ENCODE measurements at regions not wholly inside any gene's neighbourhood (a gene's known extent, or its start where the extent isn't known, plus 50 kb on each side); places are given as distances from the start of the nearest gene placed in this dataset.
"Not testable (repeated sequence)": the region's sequence is repeated elsewhere in the genome, so short reads cannot be mapped to it uniquely, and the experiment has no call there.

GRCh38 chr14:22282949-22283348 is 306.1 kb downstream of the DAD1 start:
- intact Hi-C loops (cut with micrococcal nuclease; ENCODE audit: unreplicated experiment) = no loop called here
- POLR2A ChIA-PET (ENCODE audit: unreplicated experiment) = no interaction called here

GRCh38 chr14:22282417-22282816 is 306.6 kb downstream of the DAD1 start:
- no peaks in the 10 kb centered on the region for H4K20me1 ChIP-seq (ENCODE audit: insufficient read depth)
- no peaks in the 10 kb centered on the region for H3K9me2 ChIP-seq (ENCODE audit: insufficient read depth)
- no TSS peak for BruUV-seq (replicated peaks)
- POLR2A ChIA-PET (ENCODE audit: unreplicated experiment) = no interaction called here
- H3K79me2 ChIP-seq (ENCODE audit: low read depth) = no peaks in the 10 kb centered on the region
- H3K9me3 ChIP-seq (ENCODE audit: insufficient read depth, low read depth) = no peaks in the 10 kb centered on the region
- H3K4me3 ChIP-seq = no peak overlapping the region
- H3K27ac ChIP-seq = peak overlapping the region; percentile 41; the same call in 1 of the 2 replicates
- TF ChIP-seq, protein P1, sequence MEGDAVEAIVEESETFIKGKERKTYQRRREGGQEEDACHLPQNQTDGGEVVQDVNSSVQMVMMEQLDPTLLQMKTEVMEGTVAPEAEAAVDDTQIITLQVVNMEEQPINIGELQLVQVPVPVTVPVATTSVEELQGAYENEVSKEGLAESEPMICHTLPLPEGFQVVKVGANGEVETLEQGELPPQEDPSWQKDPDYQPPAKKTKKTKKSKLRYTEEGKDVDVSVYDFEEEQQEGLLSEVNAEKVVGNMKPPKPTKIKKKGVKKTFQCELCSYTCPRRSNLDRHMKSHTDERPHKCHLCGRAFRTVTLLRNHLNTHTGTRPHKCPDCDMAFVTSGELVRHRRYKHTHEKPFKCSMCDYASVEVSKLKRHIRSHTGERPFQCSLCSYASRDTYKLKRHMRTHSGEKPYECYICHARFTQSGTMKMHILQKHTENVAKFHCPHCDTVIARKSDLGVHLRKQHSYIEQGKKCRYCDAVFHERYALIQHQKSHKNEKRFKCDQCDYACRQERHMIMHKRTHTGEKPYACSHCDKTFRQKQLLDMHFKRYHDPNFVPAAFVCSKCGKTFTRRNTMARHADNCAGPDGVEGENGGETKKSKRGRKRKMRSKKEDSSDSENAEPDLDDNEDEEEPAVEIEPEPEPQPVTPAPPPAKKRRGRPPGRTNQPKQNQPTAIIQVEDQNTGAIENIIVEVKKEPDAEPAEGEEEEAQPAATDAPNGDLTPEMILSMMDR (conservative IDR thresholded peaks at IDR 0.05) = no peak
- TF ChIP-seq EZH2 (IDR thresholded peaks at IDR 0.05; ENCODE audit: low read depth) = no peak
- H2AFZ ChIP-seq = no peak overlapping the region
- CTCF ChIA-PET = no interaction called here
- H3K27me3 ChIP-seq (ENCODE audit: insufficient read depth, low read depth) = no peaks in the 10 kb centered on the region
- no peak overlapping the region for H3K4me2 ChIP-seq
- H3K36me3 ChIP-seq (ENCODE audit: low read depth) = no peaks in the 10 kb centered on the region
- H3F3A ChIP-seq (ENCODE audit: insufficient read depth, low read depth) = no peaks in the 10 kb centered on the region
- DNase-seq = no peak
- H3K4me1 ChIP-seq (replicated peaks; ENCODE audit: insufficient read depth) = peaks cover 8% of the 10 kb centered on the region; the same call in 1 of the 2 replicates
- intact Hi-C loops (cut with micrococcal nuclease; ENCODE audit: unreplicated experiment) = no loop called here

More at GRCh38 chr14:22282949-22283348, 306.1 kb downstream of the DAD1 start:
- TF ChIP-seq EZH2 (IDR thresholded peaks at IDR 0.05; ENCODE audit: low read depth) = no peak
- TF ChIP-seq, protein P1 (conservative IDR thresholded peaks at IDR 0.05) = no peak
- H3F3A ChIP-seq (ENCODE audit: insufficient read depth, low read depth) = no peaks in the 10 kb centered on the region
- H3K4me3 ChIP-seq = no peak overlapping the region
- no TSS peak for BruUV-seq (replicated peaks)
- H3K27me3 ChIP-seq (ENCODE audit: insufficient read depth, low read depth) = no peaks in the 10 kb centered on the region
- no peaks in the 10 kb centered on the region for H3K9me3 ChIP-seq (ENCODE audit: insufficient read depth, low read depth)
- H2AFZ ChIP-seq = no peak overlapping the region
- peaks cover 13% of the 10 kb centered on the region for H3K4me1 ChIP-seq (replicated peaks; ENCODE audit: insufficient read depth)
- H3K27ac ChIP-seq = peak overlapping the region; percentile 41; the same call in 1 of the 2 replicates
- no peaks in the 10 kb centered on the region for H3K79me2 ChIP-seq (ENCODE audit: low read depth)
- H3K9me2 ChIP-seq (ENCODE audit: insufficient read depth) = no peaks in the 10 kb centered on the region
- no peaks in the 10 kb centered on the region for H3K36me3 ChIP-seq (ENCODE audit: low read depth)
- no peak overlapping the region for H3K4me2 ChIP-seq
- DNase-seq = no peak
- H4K20me1 ChIP-seq (ENCODE audit: insufficient read depth) = no peaks in the 10 kb centered on the region
- CTCF ChIA-PET = no interaction called here

DNA sequence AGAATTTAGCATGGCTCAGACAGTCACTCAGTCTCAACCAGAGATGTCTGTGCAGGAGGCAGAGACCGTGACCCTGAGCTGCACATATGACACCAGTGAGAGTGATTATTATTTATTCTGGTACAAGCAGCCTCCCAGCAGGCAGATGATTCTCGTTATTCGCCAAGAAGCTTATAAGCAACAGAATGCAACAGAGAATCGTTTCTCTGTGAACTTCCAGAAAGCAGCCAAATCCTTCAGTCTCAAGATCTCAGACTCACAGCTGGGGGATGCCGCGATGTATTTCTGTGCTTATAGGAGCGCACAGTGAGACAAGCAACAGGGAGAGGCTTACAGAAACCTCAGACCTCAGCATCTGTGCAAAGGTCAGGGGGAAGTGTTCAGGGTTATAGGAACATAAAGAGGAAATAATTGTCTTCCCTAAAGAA is 307.6 kb downstream of the DAD1 start:
- CTCF ChIA-PET = interaction anchor here (0.6 kb wide), 1 partner anchor 193 kb away, joined by 3 read pairs; no protein-coding TSS in a partner anchor
- POLR2A ChIA-PET (ENCODE audit: unreplicated experiment); intact Hi-C loops (cut with micrococcal nuclease; ENCODE audit: unreplicated experiment): not testable (repeated sequence)

More for the DNA sequence above, 307.6 kb downstream of the DAD1 start:
- not testable (repeated sequence) for DNase-seq; H3K9me2 ChIP-seq (ENCODE audit: insufficient read depth); H4K20me1 ChIP-seq (ENCODE audit: insufficient read depth); H3K4me2 ChIP-seq; H2AFZ ChIP-seq; H3F3A ChIP-seq (ENCODE audit: insufficient read depth, low read depth); H3K4me3 ChIP-seq; BruUV-seq (replicated peaks); H3K27me3 ChIP-seq (ENCODE audit: insufficient read depth, low read depth); H3K9me3 ChIP-seq (ENCODE audit: insufficient read depth, low read depth); H3K27ac ChIP-seq; H3K79me2 ChIP-seq (ENCODE audit: low read depth); H3K4me1 ChIP-seq (replicated peaks; ENCODE audit: insufficient read depth); H3K36me3 ChIP-seq (ENCODE audit: low read depth)

Data from PC-9 (cell line).